ENCODE measurements at regions not wholly inside any gene's neighbourhood (a gene's known extent, or its start where the extent isn't known, plus 50 kb on each side); places are given as distances from the start of the nearest gene placed in this dataset.

- no peak for DNase-seq
Observed at GRCh38 chr3:36302626-36303025, 77.7 kb upstream of the STAC start.

GRCh38 chr3:36303286-36303685 is 77.0 kb upstream of the STAC start:
- no peak for DNase-seq

- no peak for DNase-seq
Observed at GRCh38 chr3:36305929-36306520, 74.3 kb upstream of the STAC start.

GRCh38 chr3:36309092-36309491 is 71.2 kb upstream of the STAC start:
- no peak for DNase-seq

- DNase-seq, result peak; percentile 22
Observed at GRCh38 chr3:36312351-36312750, 68.0 kb upstream of the STAC start.

GRCh38 chr3:36317915-36318314 is 62.4 kb upstream of the STAC start:
- no peak for DNase-seq

- no peak for DNase-seq
Observed at GRCh38 chr3:36318621-36319200, 61.6 kb upstream of the STAC start.

GRCh38 chr3:36319680-36320079 is 60.6 kb upstream of the STAC start:
- no peak for DNase-seq
